ENCODE measurements at regions not wholly inside any gene's neighbourhood (a gene's known extent, or its start where the extent isn't known, plus 50 kb on each side); places are given as distances from the start of the nearest gene placed in this dataset.

DNA sequence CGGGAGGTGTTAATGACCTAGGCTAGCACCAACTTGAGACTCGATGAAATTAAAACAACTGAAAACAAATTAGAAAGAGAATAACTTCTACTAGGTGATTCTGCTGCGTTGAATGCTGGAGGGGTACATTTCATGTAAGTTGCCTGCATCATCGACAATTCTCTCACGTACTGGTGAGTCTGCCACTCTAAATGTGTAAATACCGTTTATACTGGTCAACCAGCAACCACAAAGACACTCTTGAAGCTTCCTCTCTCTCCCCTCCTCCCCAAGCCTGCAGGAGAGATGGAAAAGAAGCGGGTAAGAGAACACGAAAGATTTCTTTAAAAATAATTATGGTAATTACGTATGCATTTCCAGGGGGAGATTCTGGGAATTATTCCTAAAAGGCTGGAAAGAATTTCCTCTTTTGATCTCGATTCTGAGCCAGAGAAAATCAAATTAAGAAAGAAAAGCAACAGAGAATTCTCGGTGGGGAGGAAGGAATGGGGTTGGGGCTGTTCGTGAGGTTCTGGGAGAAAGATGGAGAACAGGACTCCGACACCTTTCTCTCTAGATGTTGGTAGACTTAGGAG lies 68.6 kb upstream of the MRTFB start:
- H3K36me3 ChIP-seq (ENCODE audit: control insufficient read depth in 2 of 3, insufficient read depth in 3 of 3, low read length in 3 of 3): no peaks in the 10 kb centered on the region
- ATAC-seq (no peak), DNase-seq (no peak)
- peaks cover 0 to 3% (median 0%) of the 10 kb centered on the region in 11 donors for H3K9me3 Mint-ChIP-seq
- CTCF ChIA-PET: no interaction called here
- peak overlapping the region in 1 of 9 donors; percentile 63 for H3K27ac Mint-ChIP-seq
- POLR2A ChIA-PET: no interaction called here
- H3K27me3 ChIP-seq (ENCODE audit: control insufficient read depth in 2 of 2, insufficient read depth in 2 of 2, low read length in 2 of 2): no peaks in the 10 kb centered on the region
- H3K4me1 ChIP-seq (ENCODE audit: control insufficient read depth in 2 of 2, insufficient read depth in 2 of 2, low read length in 2 of 2): peaks cover 0 to 3% of the 10 kb centered on the region in 2 donors
- H3K4me3 ChIP-seq (ENCODE audit: low read length): no peak overlapping the region
- peak overlapping the region in 5 of 10 donors; percentile 5 to 73 (median 42) for H3K4me3 Mint-ChIP-seq
- no peaks in the 10 kb centered on the region for H3K9me3 ChIP-seq (ENCODE audit: control insufficient read depth in 2 of 3, low read length in 3 of 3)
- H3K27ac ChIP-seq (ENCODE audit: low read depth, low read length): no peak overlapping the region
- no peaks in the 10 kb centered on the region for H3K36me3 Mint-ChIP-seq
- intact Hi-C loops (cut with micrococcal nuclease): no loop called here
- peaks cover 17 to 30% (median 22%) of the 10 kb centered on the region in 7 donors for H3K4me1 Mint-ChIP-seq
- H3K27me3 Mint-ChIP-seq: peaks cover 2 to 32% (median 7%) of the 10 kb centered on the region in 5 donors

DNA sequence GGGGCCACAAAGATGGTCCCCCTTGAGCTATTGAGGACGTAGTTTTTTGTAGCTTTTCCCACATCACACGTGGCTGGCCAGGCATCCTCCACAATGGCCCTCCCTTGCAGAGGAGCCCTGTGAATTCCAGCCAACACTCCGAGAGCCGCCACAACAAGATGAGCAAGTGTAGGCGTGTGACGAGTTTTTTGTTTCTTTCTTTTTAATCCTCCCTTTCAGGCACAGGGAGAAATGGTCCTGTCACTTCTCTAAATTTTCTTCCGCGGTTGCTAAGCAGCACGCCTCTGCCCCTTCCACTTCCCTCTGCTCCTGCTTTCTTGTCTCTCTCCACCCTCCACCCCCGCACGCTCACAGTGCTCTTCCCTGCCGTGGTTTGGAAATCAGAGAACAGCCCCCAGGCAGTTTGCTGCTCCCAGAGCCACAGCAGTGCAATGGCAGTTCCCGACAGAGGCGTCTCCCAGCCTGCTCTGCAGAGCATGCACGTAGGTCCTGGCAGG lies 68.0 kb upstream of the MRTFB start:
- H3K9me3 ChIP-seq (ENCODE audit: control insufficient read depth in 2 of 3, low read length in 3 of 3): no peaks in the 10 kb centered on the region
- ChIA-PET POLR2A (no interaction called here), CTCF (no interaction called here)
- no peak overlapping the region for H3K27ac ChIP-seq (ENCODE audit: low read depth, low read length)
- peak overlapping the region in 7 of 10 donors; percentile 5 to 73 (median 45) for H3K4me3 Mint-ChIP-seq
- no peak overlapping the region for H3K4me3 ChIP-seq (ENCODE audit: low read length)
- intact Hi-C loops (cut with micrococcal nuclease): no loop called here
- H3K27ac Mint-ChIP-seq: peak overlapping the region in 2 of 9 donors; percentile 31 to 63
- DNase-seq: no peak
- H3K27me3 ChIP-seq (ENCODE audit: control insufficient read depth in 2 of 2, insufficient read depth in 2 of 2, low read length in 2 of 2): no peaks in the 10 kb centered on the region
- peak; percentile 34 for ATAC-seq
- H3K36me3 Mint-ChIP-seq: no peaks in the 10 kb centered on the region
- peaks cover 15 to 27% (median 17%) of the 10 kb centered on the region in 7 donors for H3K4me1 Mint-ChIP-seq
- peaks cover 0 to 3% (median 0%) of the 10 kb centered on the region in 11 donors for H3K9me3 Mint-ChIP-seq
- H3K27me3 Mint-ChIP-seq: peaks cover 2 to 32% (median 7%) of the 10 kb centered on the region in 5 donors
- H3K36me3 ChIP-seq (ENCODE audit: control insufficient read depth in 2 of 3, insufficient read depth in 3 of 3, low read length in 3 of 3): no peaks in the 10 kb centered on the region
- H3K4me1 ChIP-seq (ENCODE audit: control insufficient read depth in 2 of 2, insufficient read depth in 2 of 2, low read length in 2 of 2): peaks cover 0 to 2% of the 10 kb centered on the region in 2 donors

DNA sequence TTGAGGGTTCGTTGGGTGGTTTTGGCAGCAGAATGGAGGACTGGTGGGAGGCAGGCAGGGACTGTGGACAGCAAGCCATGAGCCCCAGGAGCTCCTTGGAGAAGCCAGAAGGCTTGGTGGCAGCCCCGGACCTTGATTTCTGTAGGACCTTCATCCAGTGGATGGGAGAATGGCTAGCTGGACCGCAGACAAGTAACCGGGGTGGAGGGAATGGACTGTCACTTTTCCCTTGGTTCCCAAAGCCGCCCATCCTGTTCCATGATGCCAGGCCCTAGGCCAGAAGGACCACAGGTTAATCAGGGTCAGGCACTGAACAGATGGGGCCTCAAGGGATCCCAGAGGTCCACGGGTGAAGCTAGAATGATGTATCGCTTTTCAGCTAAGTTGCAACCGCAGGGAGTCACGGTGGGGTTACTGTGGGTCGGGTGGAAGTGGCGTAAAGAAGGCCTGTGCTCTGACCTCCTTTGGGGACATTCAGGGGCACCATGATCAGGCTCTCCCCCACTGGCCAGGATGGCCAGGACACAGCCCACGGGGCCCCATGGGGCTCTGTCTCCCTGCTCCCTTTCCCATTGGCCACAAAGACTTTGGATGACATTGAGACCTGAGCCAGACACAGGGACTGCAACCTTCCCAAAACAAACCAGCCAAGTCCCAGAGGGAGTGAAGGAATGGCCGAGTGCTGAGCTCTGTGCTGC lies 66.9 kb upstream of the MRTFB start:
- POLR2A ChIA-PET: no interaction called here
- Histone ChIP-seq H3K27me3 (ENCODE audit: control insufficient read depth in 2 of 2, insufficient read depth in 2 of 2, low read length in 2 of 2) (no peaks in the 10 kb centered on the region), H3K4me3 (ENCODE audit: low read length) (no peak overlapping the region), H3K4me1 (ENCODE audit: control insufficient read depth in 2 of 2, insufficient read depth in 2 of 2, low read length in 2 of 2) (no peaks in the 10 kb centered on the region), H3K9me3 (ENCODE audit: control insufficient read depth in 2 of 3, low read length in 3 of 3) (no peaks in the 10 kb centered on the region), H3K27ac (ENCODE audit: low read depth, low read length) (no peak overlapping the region), H3K36me3 (ENCODE audit: control insufficient read depth in 2 of 3, insufficient read depth in 3 of 3, low read length in 3 of 3) (no peaks in the 10 kb centered on the region)
- H3K36me3 Mint-ChIP-seq: no peaks in the 10 kb centered on the region
- CTCF ChIA-PET: interaction anchor here (0.6 kb wide), 1 partner anchor 64 kb away, joined by 3 read pairs; no protein-coding TSS in a partner anchor
- H3K4me3 Mint-ChIP-seq: no peak overlapping the region
- DNase-seq (no peak), ATAC-seq (no peak)
- peaks cover 10 to 23% (median 12%) of the 10 kb centered on the region in 7 donors for H3K4me1 Mint-ChIP-seq
- H3K27me3 Mint-ChIP-seq: peaks cover 3 to 28% (median 7%) of the 10 kb centered on the region in 5 donors
- intact Hi-C loops (cut with micrococcal nuclease): no loop called here
- no peak overlapping the region for H3K27ac Mint-ChIP-seq
- H3K9me3 Mint-ChIP-seq: peaks cover 0 to 3% (median 0%) of the 10 kb centered on the region in 11 donors

DNA sequence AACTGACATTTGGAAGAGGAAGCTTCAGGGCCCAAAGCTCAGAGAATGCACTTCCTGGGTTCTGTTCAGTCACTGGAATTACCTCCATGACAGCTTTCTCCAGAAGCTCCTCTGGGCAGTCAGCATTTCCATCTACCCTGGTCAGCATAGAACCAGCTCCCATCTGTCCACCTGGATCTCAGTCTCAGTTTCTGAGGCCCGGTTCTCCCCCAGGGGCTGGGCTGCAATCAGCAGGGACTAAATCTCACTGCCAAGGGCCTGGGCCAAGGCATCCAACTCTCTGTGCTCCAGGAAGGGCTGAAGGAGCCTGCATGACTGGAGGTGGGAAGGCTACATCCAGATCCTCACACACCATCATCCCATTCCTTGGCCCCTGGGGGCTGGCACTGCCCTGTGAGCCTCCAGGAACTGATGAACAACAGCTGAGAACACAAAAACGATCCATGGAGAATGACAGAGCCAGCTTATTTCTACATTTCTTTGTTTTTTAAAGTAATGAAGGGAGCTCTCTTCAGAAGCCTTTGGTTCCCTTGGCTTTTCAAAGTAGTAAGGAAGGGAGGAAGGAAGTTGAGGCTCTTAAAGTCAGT lies 66.3 kb upstream of the MRTFB start:
- intact Hi-C loops (cut with micrococcal nuclease): no loop called here
- H3K4me3 ChIP-seq (ENCODE audit: low read length): no peak overlapping the region
- ChIA-PET POLR2A (no interaction called here), CTCF (interaction anchor here (0.6 kb wide), 1 partner anchor 65 kb away, joined by 3 read pairs; no protein-coding TSS in a partner anchor)
- no peaks in the 10 kb centered on the region for H3K36me3 ChIP-seq (ENCODE audit: control insufficient read depth in 2 of 3, insufficient read depth in 3 of 3, low read length in 3 of 3)
- peaks cover 3 to 28% (median 9%) of the 10 kb centered on the region in 5 donors for H3K27me3 Mint-ChIP-seq
- DNase-seq (no peak), ATAC-seq (no peak)
- H3K4me3 Mint-ChIP-seq: no peak overlapping the region
- no peaks in the 10 kb centered on the region for H3K27me3 ChIP-seq (ENCODE audit: control insufficient read depth in 2 of 2, insufficient read depth in 2 of 2, low read length in 2 of 2)
- no peaks in the 10 kb centered on the region for H3K9me3 ChIP-seq (ENCODE audit: control insufficient read depth in 2 of 3, low read length in 3 of 3)
- no peaks in the 10 kb centered on the region for H3K4me1 ChIP-seq (ENCODE audit: control insufficient read depth in 2 of 2, insufficient read depth in 2 of 2, low read length in 2 of 2)
- H3K27ac ChIP-seq (ENCODE audit: low read depth, low read length): no peak overlapping the region
- peaks cover 10 to 19% (median 12%) of the 10 kb centered on the region in 7 donors for H3K4me1 Mint-ChIP-seq
- H3K27ac Mint-ChIP-seq: no peak overlapping the region
- no peaks in the 10 kb centered on the region for H3K36me3 Mint-ChIP-seq
- H3K9me3 Mint-ChIP-seq: peaks cover 0 to 3% (median 0%) of the 10 kb centered on the region in 11 donors

DNA sequence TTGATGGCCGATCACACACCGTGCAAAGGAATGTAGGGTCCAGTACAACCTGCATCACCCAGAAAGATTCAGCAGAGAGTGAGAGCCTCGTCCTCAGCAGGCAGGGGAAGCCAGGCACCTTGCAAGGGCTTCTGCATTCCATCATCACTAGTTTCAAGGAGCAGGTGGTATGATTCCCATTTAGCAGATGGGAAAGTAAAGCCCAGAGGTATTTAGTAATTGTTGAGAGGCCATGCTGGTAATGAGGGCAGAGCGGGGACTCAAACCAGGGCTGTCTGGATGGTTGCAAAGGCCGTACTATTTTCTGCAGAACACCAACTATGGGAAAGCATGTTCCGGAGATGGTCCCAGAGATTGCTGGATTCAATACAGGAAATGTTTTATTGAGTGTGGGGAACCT lies 65.8 kb upstream of the MRTFB start:
- intact Hi-C loops (cut with micrococcal nuclease): no loop called here
- H3K36me3 Mint-ChIP-seq: no peaks in the 10 kb centered on the region
- H3K27ac ChIP-seq (ENCODE audit: low read depth, low read length): no peak overlapping the region
- ChIA-PET CTCF (no interaction called here), POLR2A (no interaction called here)
- no peaks in the 10 kb centered on the region for H3K27me3 ChIP-seq (ENCODE audit: control insufficient read depth in 2 of 2, insufficient read depth in 2 of 2, low read length in 2 of 2)
- H3K4me1 ChIP-seq (ENCODE audit: control insufficient read depth in 2 of 2, insufficient read depth in 2 of 2, low read length in 2 of 2): no peaks in the 10 kb centered on the region
- H3K4me3 ChIP-seq (ENCODE audit: low read length): no peak overlapping the region
- ATAC-seq (no peak), DNase-seq (no peak)
- H3K9me3 Mint-ChIP-seq: peaks cover 0 to 3% (median 0%) of the 10 kb centered on the region in 11 donors
- H3K27ac Mint-ChIP-seq: no peak overlapping the region
- H3K36me3 ChIP-seq (ENCODE audit: control insufficient read depth in 2 of 3, insufficient read depth in 3 of 3, low read length in 3 of 3): no peaks in the 10 kb centered on the region
- peaks cover 3 to 25% (median 12%) of the 10 kb centered on the region in 5 donors for H3K27me3 Mint-ChIP-seq
- H3K9me3 ChIP-seq (ENCODE audit: control insufficient read depth in 2 of 3, low read length in 3 of 3): no peaks in the 10 kb centered on the region
- H3K4me1 Mint-ChIP-seq: peaks cover 10 to 19% (median 12%) of the 10 kb centered on the region in 7 donors
- H3K4me3 Mint-ChIP-seq: no peak overlapping the region

DNA sequence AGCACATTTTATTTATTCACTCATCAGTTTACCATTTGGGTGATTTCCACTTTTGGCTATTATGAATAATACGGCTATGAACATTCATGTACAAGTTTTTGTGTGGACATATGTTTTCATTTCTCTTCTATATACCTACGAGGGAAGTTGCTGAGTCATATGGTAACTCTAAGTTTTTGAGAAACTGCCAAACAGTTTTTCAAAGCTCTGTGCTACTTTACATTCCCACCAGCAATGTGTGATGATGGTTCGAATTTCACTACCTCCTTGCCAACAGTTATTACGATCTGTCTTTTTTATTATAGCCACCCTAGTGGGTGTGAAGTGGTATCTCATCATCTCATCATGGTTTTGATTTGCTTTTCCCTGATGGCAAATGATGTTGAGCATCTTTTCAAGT lies 63.7 kb upstream of the MRTFB start:
- ATAC-seq: no peak
- POLR2A ChIA-PET: no interaction called here

More for the DNA sequence above, 63.7 kb upstream of the MRTFB start:
- H3K27me3 ChIP-seq (ENCODE audit: control insufficient read depth in 2 of 2, insufficient read depth in 2 of 2, low read length in 2 of 2): no peaks in the 10 kb centered on the region
- intact Hi-C loops (cut with micrococcal nuclease): no loop called here
- Mint-ChIP-seq H3K9me3 (peaks cover 0 to 5% (median 0%) of the 10 kb centered on the region in 11 donors), H3K27me3 (peaks cover 6 to 16% (median 9%) of the 10 kb centered on the region in 5 donors), H3K36me3 (no peaks in the 10 kb centered on the region), H3K27ac (no peak overlapping the region), H3K4me1 (peaks cover 6 to 18% (median 9%) of the 10 kb centered on the region in 7 donors), H3K4me3 (no peak overlapping the region)
- CTCF ChIA-PET: no interaction called here
- H3K27ac ChIP-seq (ENCODE audit: low read depth, low read length): no peak overlapping the region
- H3K4me3 ChIP-seq (ENCODE audit: low read length): no peak overlapping the region
- no peaks in the 10 kb centered on the region for H3K4me1 ChIP-seq (ENCODE audit: control insufficient read depth in 2 of 2, insufficient read depth in 2 of 2, low read length in 2 of 2)
- no peaks in the 10 kb centered on the region for H3K36me3 ChIP-seq (ENCODE audit: control insufficient read depth in 2 of 3, insufficient read depth in 3 of 3, low read length in 3 of 3)
- H3K9me3 ChIP-seq (ENCODE audit: control insufficient read depth in 2 of 3, low read length in 3 of 3): no peaks in the 10 kb centered on the region
- no peak for DNase-seq
